IMR-90 (cell line): ENCODE measurements at regions not wholly inside any gene's neighbourhood (a gene's known extent, or its start where the extent isn't known, plus 50 kb on each side); places are given as distances from the start of the nearest gene placed in this dataset.

Experiments
- ATAC-seq: fragments of 200-7000 bp; cut with Tn5 transposase; 2 replicates; pipeline ENCODE4 v1.9.1; 2020; ENCODE audit warnings: low read depth, mild to moderate bottlenecking, moderate library complexity
- BruUV-seq: library from RNA; stranded (reverse); fragments of 400-500 nt; replicated peaks from 2 replicates; lab custom pipeline; 2021; lab: Mats Ljungman, UMichigan
- CTCF ChIA-PET: fragments of 300-600 bp; formaldehyde crosslinking; extraction: SDS; loops from one replicate; lab custom pipeline; 2021; ENCODE audit warnings: antibody characterized with exemption; lab: Yijun Ruan, JAX
- POLR2A ChIA-PET: fragments of 300-600 bp; sonication (Branson Sonifier 250); formaldehyde crosslinking; loops from one replicate; lab custom pipeline; 2022; ENCODE audit warnings: antibody characterized with exemption; ENCODE audit not compliant: unreplicated experiment; lab: Charles Lee
- DNase-seq: peaks from one replicate; pipeline ENCODE4 v3.0.0; 2013
- H2AFZ ChIP-seq: replicated peaks from 2 replicates; pipeline ENCODE3; 2013; ENCODE audit warnings: low read length, mild to moderate bottlenecking; ENCODE audit not compliant: poor library complexity
- H2AK5ac ChIP-seq: 2 replicates; pipeline ENCODE4 v1.6.1; 2013; ENCODE audit warnings: low read depth, low read length, inconsistent platforms
- H2AK9ac ChIP-seq: replicated peaks from 2 replicates; pipeline ENCODE3; 2013; ENCODE audit warnings: mild to moderate bottlenecking, low read depth, low read length, moderate library complexity; ENCODE audit not compliant: poor library complexity
- H2BK120ac ChIP-seq: 2 replicates; pipeline ENCODE4 v1.6.1; 2013; ENCODE audit warnings: low read depth, low read length, inconsistent platforms
- H2BK15ac ChIP-seq: 3 replicates; pipeline ENCODE4 v1.6.1; 2013; ENCODE audit warnings: low read depth, low read length, inconsistent platforms
- H2BK20ac ChIP-seq: 2 replicates; pipeline ENCODE4 v1.6.1; 2013; ENCODE audit warnings: low read depth, mild to moderate bottlenecking, inconsistent platforms, low read length, moderate library complexity
- H2BK5ac ChIP-seq: 2 replicates; pipeline ENCODE4 v1.6.1; 2013; ENCODE audit warnings: mild to moderate bottlenecking, low read depth, low read length, inconsistent platforms; ENCODE audit not compliant: poor library complexity, severe bottlenecking
- H3K14ac ChIP-seq: replicated peaks from 2 replicates; pipeline ENCODE4 v1.6.1; 2013; ENCODE audit warnings: low read depth, low read length, inconsistent platforms
- H3K18ac ChIP-seq: 2 replicates; pipeline ENCODE4 v1.6.1; 2013; ENCODE audit warnings: low read depth, low read length, control low read depth
- H3K23ac ChIP-seq: 2 replicates; pipeline ENCODE4 v1.6.1; 2013; ENCODE audit warnings: low read depth, low read length, inconsistent platforms
- H3K27ac ChIP-seq: 2 replicates; pipeline ENCODE4 v1.5.1; 2013; ENCODE audit warnings: mild to moderate bottlenecking, control low read depth, low read length; ENCODE audit not compliant: insufficient read depth
- H3K27me3 ChIP-seq: 2 replicates; pipeline ENCODE4 v1.6.1; 2013; ENCODE audit warnings: low read length; ENCODE audit not compliant: control insufficient read depth, insufficient read depth
- H3K36me3 ChIP-seq: 2 replicates; pipeline ENCODE4 v1.6.1; 2013; ENCODE audit warnings: low read length, mixed read lengths; ENCODE audit not compliant: control insufficient read depth, insufficient read depth
- H3K4ac ChIP-seq: 2 replicates; pipeline ENCODE4 v1.6.1; 2013; ENCODE audit warnings: low read depth, low read length, inconsistent platforms
- H3K4me1 ChIP-seq: 2 replicates; pipeline ENCODE4 v1.6.1; 2013; ENCODE audit warnings: low read length, mixed read lengths; ENCODE audit not compliant: control insufficient read depth, insufficient read depth
- H3K4me2 ChIP-seq: 2 replicates; pipeline ENCODE4 v1.6.1; 2013; ENCODE audit warnings: low read depth, mild to moderate bottlenecking, control low read depth, low read length, moderate library complexity
- H3K4me3 ChIP-seq: 2 replicates; pipeline ENCODE4 v1.5.1; 2013; ENCODE audit warnings: low read depth, mild to moderate bottlenecking, control low read depth, low read length, moderate library complexity; ENCODE audit not compliant: insufficient read depth
- H3K56ac ChIP-seq: 2 replicates; pipeline ENCODE4 v1.6.1; 2013; ENCODE audit warnings: low read length, inconsistent platforms; ENCODE audit not compliant: insufficient read depth; ENCODE audit errors: extremely low read depth
- H3K79me1 ChIP-seq, 2 experiments: 2 replicates each; pipeline ENCODE4 v1.6.1; 2013; ENCODE audit warnings: low read length in 2 of 2, inconsistent platforms in 1 of 2, low read depth in 1 of 2
- H3K9ac ChIP-seq: 2 replicates; pipeline ENCODE4 v1.6.1; 2013; ENCODE audit warnings: low read depth, low read length, control low read depth
- H3K9me1 ChIP-seq: 2 replicates; pipeline ENCODE4 v1.6.1; 2013; ENCODE audit warnings: low read length, inconsistent platforms; ENCODE audit not compliant: insufficient read depth
- H3K9me3 ChIP-seq: 2 replicates; pipeline ENCODE4 v1.6.1; 2013; ENCODE audit warnings: low read length; ENCODE audit not compliant: control insufficient read depth, insufficient read depth
- H4K20me1 ChIP-seq: 2 replicates; pipeline ENCODE4 v1.6.1; 2013; ENCODE audit warnings: low read length, inconsistent platforms; ENCODE audit not compliant: insufficient read depth
- H4K5ac ChIP-seq: 2 replicates; pipeline ENCODE4 v1.6.1; 2013; ENCODE audit warnings: mild to moderate bottlenecking, low read depth, low read length, control low read depth
- H4K8ac ChIP-seq, 2 experiments: 2 replicates each; pipeline ENCODE4 v1.6.1; 2013; ENCODE audit warnings: low read depth in 2 of 2, low read length in 2 of 2, control low read depth in 1 of 2, inconsistent platforms in 1 of 2
- H4K91ac ChIP-seq: 2 replicates; pipeline ENCODE4 v1.6.1; 2013; ENCODE audit warnings: low read depth, low read length, inconsistent platforms; ENCODE audit not compliant: insufficient read depth
- BHLHE40 ChIP-seq: fragments of 150-350 bp; IDR thresholded peaks from 2 replicates; pipeline ENCODE4 v1.6.1; 2016; ENCODE audit warnings: mild to moderate bottlenecking, low read depth, low read length
- CEBPB ChIP-seq: IDR thresholded peaks from 2 replicates; pipeline ENCODE4 v1.6.1; 2012; ENCODE audit warnings: low read depth, low read length, improper control_type of control experiment
- CHD1 ChIP-seq: IDR thresholded peaks from 2 replicates; pipeline ENCODE4 v1.6.1; 2012; ENCODE audit warnings: low read depth, low read length, improper control_type of control experiment
- CTCF ChIP-seq: conservative IDR thresholded peaks from 2 replicates; pipeline ENCODE4 v1.5.1; 2012; ENCODE audit warnings: mild to moderate bottlenecking, low read depth, low read length, improper control_type of control experiment
- ELK1 ChIP-seq: fragments of 150-350 bp; IDR thresholded peaks from 2 replicates; pipeline ENCODE4 v1.6.1; 2016; ENCODE audit warnings: low read depth, mild to moderate bottlenecking, low read length, moderate library complexity, borderline replicate concordance
- FOS ChIP-seq: fragments of 150-350 bp; IDR thresholded peaks from 2 replicates; pipeline ENCODE4 v1.6.1; 2016; ENCODE audit warnings: low read depth, low read length
- MAFK ChIP-seq: IDR thresholded peaks from 2 replicates; pipeline ENCODE4 v1.6.1; 2012; ENCODE audit warnings: low read depth, low read length, improper control_type of control experiment
- MAZ ChIP-seq: IDR thresholded peaks from 2 replicates; pipeline ENCODE4 v1.6.1; 2012; ENCODE audit warnings: low read depth, mild to moderate bottlenecking, low read length, improper control_type of control experiment, moderate library complexity, borderline replicate concordance
- MXI1 ChIP-seq: IDR thresholded peaks from 2 replicates; pipeline ENCODE4 v1.6.1; 2012; ENCODE audit warnings: low read depth, mild to moderate bottlenecking, low read length, moderate library complexity, borderline replicate concordance
- NFE2L2 ChIP-seq: fragments of 150-350 bp; IDR thresholded peaks from 2 replicates; pipeline ENCODE4 v1.6.1; 2016; ENCODE audit warnings: low read depth, mild to moderate bottlenecking, low read length
- POLR2A ChIP-seq: IDR thresholded peaks from 2 replicates; pipeline ENCODE4 v1.6.1; 2012; ENCODE audit warnings: mild to moderate bottlenecking, low read depth, low read length
- RAD21 ChIP-seq: IDR thresholded peaks from 2 replicates; pipeline ENCODE4 v1.6.1; 2012; ENCODE audit warnings: low read length, improper control_type of control experiment
- RCOR1 ChIP-seq: IDR thresholded peaks from 2 replicates; pipeline ENCODE4 v1.6.1; 2012; ENCODE audit warnings: mild to moderate bottlenecking, low read length, improper control_type of control experiment; ENCODE audit not compliant: insufficient replicate concordance
- RFX5 ChIP-seq: IDR thresholded peaks from 2 replicates; pipeline ENCODE4 v1.8.0; 2012; ENCODE audit warnings: low read depth, mild to moderate bottlenecking, low read length, moderate library complexity
- SMC3 ChIP-seq: fragments of 150-350 bp; IDR thresholded peaks from 2 replicates; pipeline ENCODE4 v1.6.1; 2016; ENCODE audit warnings: low read depth, mild to moderate bottlenecking, antibody characterized with exemption, low read length, moderate library complexity
- USF2 ChIP-seq: fragments of 150-350 bp; IDR thresholded peaks from 2 replicates; pipeline ENCODE4 v1.6.1; 2017; ENCODE audit warnings: mild to moderate bottlenecking, antibody characterized with exemption, low read length, low read depth
- WGBS, 2 experiments: methylation state at CpG; one replicate each; pipeline versions ENCODE4 v1.1.5 to v1.1.7; 2013; ENCODE audit warnings: missing lambda C conversion rate in 2 of 2; ENCODE audit not compliant: insufficient read length in 1 of 2; ENCODE audit errors: extremely low coverage in 2 of 2; 5-methylcytosine and 5-hydroxymethylcytosine counted together
- dilution Hi-C: fragments of 300-500 bp; cut with HindIII; formaldehyde crosslinking; loops from one replicate; pipeline ENCODE4 v1.14.3; 2018; ENCODE audit warnings: low sequenced_read_pairs; ENCODE audit not compliant: unreplicated experiment
- in situ Hi-C: fragments of 300-500 bp; cut with MboI; formaldehyde crosslinking; loops from 3 replicates; pipeline ENCODE4 v1.14.3; 2019; ENCODE audit warnings: low sequenced_read_pairs, inconsistent platforms, mixed read lengths
- intact Hi-C: fragments of 100-400 bp; cut with micrococcal nuclease; formaldehyde crosslinking; loops from 2 replicates; pipeline ENCODE4 v1.10.0; 2022

- intact Hi-C loops (no loop called here), in situ Hi-C loops (no loop called here), dilution Hi-C loops (no loop called here)
- ChIA-PET POLR2A (interaction anchor here (0.9 kb wide), 1 partner anchor 10 kb away, joined by 3 read pairs; no protein-coding TSS in a partner anchor), CTCF (no interaction called here)
- H3K79me1 ChIP-seq: no peaks in the 10 kb centered on the region
- H3K9ac ChIP-seq: no peak overlapping the region
- no peak overlapping the region for H2BK5ac ChIP-seq
- H3K27ac ChIP-seq: no peak overlapping the region
- H2BK15ac ChIP-seq: no peak overlapping the region
- WGBS, 2 experiments: no CpG with 5 or more reads among the region's 4 CpGs
- no peak overlapping the region for H3K4ac ChIP-seq
- no peaks in the 10 kb centered on the region for H3K36me3 ChIP-seq
- no peak overlapping the region for H3K4me2 ChIP-seq
- no peak overlapping the region for H4K8ac ChIP-seq
- no peaks in the 10 kb centered on the region for H4K20me1 ChIP-seq
- H3K23ac ChIP-seq: no peak overlapping the region
- H3K9me3 ChIP-seq: no peaks in the 10 kb centered on the region
- no peak overlapping the region for H3K4me3 ChIP-seq
- H3K27me3 ChIP-seq: no peaks in the 10 kb centered on the region
- no peak overlapping the region for H2BK20ac ChIP-seq
- H4K5ac ChIP-seq: no peak overlapping the region
- peaks cover 7% of the 10 kb centered on the region; the same call in 1 of the 2 replicates for H3K4me1 ChIP-seq
- DNase-seq (no peak), ATAC-seq (no peak)
- H2AFZ ChIP-seq: no peak overlapping the region
- H2BK120ac ChIP-seq: no peak overlapping the region
- no peak overlapping the region for H3K18ac ChIP-seq
- TF ChIP-seq MAFK (no peak), POLR2A (no peak), USF2 (no peak), SMC3 (no peak), CEBPB (no peak), RAD21 (no peak), CHD1 (no peak), FOS (no peak), NFE2L2 (no peak), BHLHE40 (no peak), MAZ (no peak), CTCF (no peak), RFX5 (no peak), ELK1 (no peak), MXI1 (no peak), RCOR1 (no peak)
- H2AK9ac ChIP-seq: no peak overlapping the region
- no peak overlapping the region for H4K91ac ChIP-seq
- no peak overlapping the region for H2AK5ac ChIP-seq
- no peak overlapping the region for H3K56ac ChIP-seq
- no TSS peak for BruUV-seq
- no peaks in the 10 kb centered on the region for H3K9me1 ChIP-seq
- no peak overlapping the region for H3K14ac ChIP-seq
These were observed 64.4 kb upstream of the RAPH1 start for GRCh38 chr2:203599509-203599908.
